Large intestine (tissue), 3 donors: ENCODE measurements at regions not wholly inside any gene's neighbourhood (a gene's known extent, or its start where the extent isn't known, plus 50 kb on each side); places are given as distances from the start of the nearest gene placed in this dataset.

Experiments used
- DNase-seq, 2 donors: peaks; one replicate each; pipeline versions ENCODE4 v3.0.0 to v3.0.0-alpha.2; 2013
- H3K27ac ChIP-seq: one replicate; pipeline ENCODE4 v1.5.1; 2013; ENCODE audit warnings: low read length
- H3K27me3 ChIP-seq: 2 replicates; pipeline ENCODE4 v1.6.1; 2013; ENCODE audit warnings: low read length; ENCODE audit not compliant: control insufficient read depth, insufficient read depth
- H3K36me3 ChIP-seq: 2 replicates; pipeline ENCODE4 v1.6.1; 2013; ENCODE audit warnings: low read length; ENCODE audit not compliant: control insufficient read depth, insufficient read depth
- H3K4me1 ChIP-seq: one replicate; pipeline ENCODE4 v1.6.1; 2013; ENCODE audit warnings: low read length; ENCODE audit not compliant: control insufficient read depth, insufficient read depth
- H3K4me3 ChIP-seq: one replicate; pipeline ENCODE4 v1.5.1; 2013; ENCODE audit warnings: low read length
- H3K9me3 ChIP-seq: one replicate; pipeline ENCODE4 v1.6.1; 2013; ENCODE audit warnings: mild to moderate bottlenecking, low read depth, low read length, moderate library complexity; ENCODE audit not compliant: control insufficient read depth
- WGBS: methylation state at CpG from one replicate; pipeline ENCODE4 v1.1.5; 2013; ENCODE audit warnings: low lambda C conversion rate; ENCODE audit not compliant: insufficient coverage; 5-methylcytosine and 5-hydroxymethylcytosine counted together

- no peak overlapping the region for H3K27ac ChIP-seq
- no peak for DNase-seq
- no peaks in the 10 kb centered on the region for H3K4me1 ChIP-seq
- WGBS: no CpG with 5 or more reads among the region's 4 CpGs
- H3K4me3 ChIP-seq: no peak overlapping the region
- H3K9me3 ChIP-seq: no peaks in the 10 kb centered on the region
- peaks cover 31% of the 10 kb centered on the region for H3K27me3 ChIP-seq
- no peaks in the 10 kb centered on the region for H3K36me3 ChIP-seq
Measured at GRCh38 chr2:129888461-129888860, 91.0 kb upstream of the RAB6C start.

GRCh38 chr2:129888896-129889295 is 90.6 kb upstream of the RAB6C start:
- WGBS: no CpG with 5 or more reads among the region's 2 CpGs
- Histone ChIP-seq H3K4me1 (no peaks in the 10 kb centered on the region), H3K4me3 (no peak overlapping the region), H3K36me3 (no peaks in the 10 kb centered on the region), H3K27ac (no peak overlapping the region), H3K9me3 (no peaks in the 10 kb centered on the region), H3K27me3 (peaks cover 31% of the 10 kb centered on the region)
- no peak for DNase-seq

- Histone ChIP-seq H3K4me1 (no peaks in the 10 kb centered on the region), H3K27me3 (peaks cover 28% of the 10 kb centered on the region), H3K4me3 (no peak overlapping the region), H3K27ac (no peak overlapping the region), H3K9me3 (no peaks in the 10 kb centered on the region), H3K36me3 (no peaks in the 10 kb centered on the region)
- DNase-seq: no peak
- WGBS: no CpG with 5 or more reads among the region's 14 CpGs
Measured at GRCh38 chr2:129891341-129892320, 87.8 kb upstream of the RAB6C start.

GRCh38 chr2:129892360-129892759 is 87.1 kb upstream of the RAB6C start:
- Histone ChIP-seq H3K4me1 (no peaks in the 10 kb centered on the region), H3K36me3 (no peaks in the 10 kb centered on the region), H3K9me3 (no peaks in the 10 kb centered on the region), H3K27ac (no peak overlapping the region), H3K27me3 (peaks cover 29% of the 10 kb centered on the region), H3K4me3 (no peak overlapping the region)
- no CpG with 5 or more reads among the region's 9 CpGs for WGBS
- DNase-seq: no peak

- H3K27ac ChIP-seq: no peak overlapping the region
- H3K4me3 ChIP-seq: no peak overlapping the region
- no peak for DNase-seq
- peaks cover 27% of the 10 kb centered on the region for H3K27me3 ChIP-seq
- H3K4me1 ChIP-seq: no peaks in the 10 kb centered on the region
- no peaks in the 10 kb centered on the region for H3K9me3 ChIP-seq
- 100% methylated on average over 1 of the region's 6 CpGs for WGBS
- no peaks in the 10 kb centered on the region for H3K36me3 ChIP-seq
Measured at GRCh38 chr2:129892773-129893172, 86.7 kb upstream of the RAB6C start.

GRCh38 chr2:129893244-129893643 is 86.2 kb upstream of the RAB6C start:
- H3K9me3 ChIP-seq: no peaks in the 10 kb centered on the region
- no peak for DNase-seq
- H3K36me3 ChIP-seq: no peaks in the 10 kb centered on the region
- H3K4me3 ChIP-seq: no peak overlapping the region
- H3K27ac ChIP-seq: no peak overlapping the region
- H3K27me3 ChIP-seq: peaks cover 23% of the 10 kb centered on the region
- WGBS: 100% methylated on average over 1 of the region's 8 CpGs
- H3K4me1 ChIP-seq: no peaks in the 10 kb centered on the region

GRCh38 chr2:129894616-129895015 is 84.8 kb upstream of the RAB6C start:
- 60% methylated on average over 1 of the region's 8 CpGs for WGBS
- no peaks in the 10 kb centered on the region for H3K4me1 ChIP-seq
- no peak overlapping the region for H3K4me3 ChIP-seq
- H3K36me3 ChIP-seq: no peaks in the 10 kb centered on the region
- no peaks in the 10 kb centered on the region for H3K9me3 ChIP-seq
- DNase-seq: no peak
- H3K27ac ChIP-seq: no peak overlapping the region
- H3K27me3 ChIP-seq: peaks cover 16% of the 10 kb centered on the region

- no CpG with 5 or more reads among the region's 5 CpGs for WGBS
- H3K9me3 ChIP-seq: no peaks in the 10 kb centered on the region
- H3K27ac ChIP-seq: no peak overlapping the region
- H3K36me3 ChIP-seq: no peaks in the 10 kb centered on the region
- H3K4me1 ChIP-seq: no peaks in the 10 kb centered on the region
- peaks cover 14% of the 10 kb centered on the region for H3K27me3 ChIP-seq
- DNase-seq: no peak
- no peak overlapping the region for H3K4me3 ChIP-seq
Measured at GRCh38 chr2:129895061-129895460, 84.4 kb upstream of the RAB6C start.

GRCh38 chr2:129895526-129896082 is 83.9 kb upstream of the RAB6C start:
- H3K9me3 ChIP-seq: no peaks in the 10 kb centered on the region
- no CpG with 5 or more reads among the region's 2 CpGs for WGBS
- DNase-seq: no peak
- H3K27me3 ChIP-seq: peaks cover 14% of the 10 kb centered on the region
- H3K36me3 ChIP-seq: no peaks in the 10 kb centered on the region
- H3K4me1 ChIP-seq: no peaks in the 10 kb centered on the region
- no peak overlapping the region for H3K4me3 ChIP-seq
- H3K27ac ChIP-seq: no peak overlapping the region

- H3K9me3 ChIP-seq: no peaks in the 10 kb centered on the region
- no peak for DNase-seq
Measured at GRCh38 chr2:129896226-129897100, 83.0 kb upstream of the RAB6C start.

More at GRCh38 chr2:129896226-129897100, 83.0 kb upstream of the RAB6C start:
- Histone ChIP-seq H3K4me1 (no peaks in the 10 kb centered on the region), H3K36me3 (no peaks in the 10 kb centered on the region), H3K27ac (no peak overlapping the region), H3K4me3 (no peak overlapping the region), H3K27me3 (peaks cover 10% of the 10 kb centered on the region)
- 100% methylated on average over 1 of the region's 9 CpGs for WGBS
